ENCODE measurements at regions not wholly inside any gene's neighbourhood (a gene's known extent, or its start where the extent isn't known, plus 50 kb on each side); places are given as distances from the start of the nearest gene placed in this dataset.

GRCh38 chr6:169890049-169890448, 138.6 kb downstream of the ERMARD start:
- DNase-seq (ENCODE audit: low read depth): no peak

DNA sequence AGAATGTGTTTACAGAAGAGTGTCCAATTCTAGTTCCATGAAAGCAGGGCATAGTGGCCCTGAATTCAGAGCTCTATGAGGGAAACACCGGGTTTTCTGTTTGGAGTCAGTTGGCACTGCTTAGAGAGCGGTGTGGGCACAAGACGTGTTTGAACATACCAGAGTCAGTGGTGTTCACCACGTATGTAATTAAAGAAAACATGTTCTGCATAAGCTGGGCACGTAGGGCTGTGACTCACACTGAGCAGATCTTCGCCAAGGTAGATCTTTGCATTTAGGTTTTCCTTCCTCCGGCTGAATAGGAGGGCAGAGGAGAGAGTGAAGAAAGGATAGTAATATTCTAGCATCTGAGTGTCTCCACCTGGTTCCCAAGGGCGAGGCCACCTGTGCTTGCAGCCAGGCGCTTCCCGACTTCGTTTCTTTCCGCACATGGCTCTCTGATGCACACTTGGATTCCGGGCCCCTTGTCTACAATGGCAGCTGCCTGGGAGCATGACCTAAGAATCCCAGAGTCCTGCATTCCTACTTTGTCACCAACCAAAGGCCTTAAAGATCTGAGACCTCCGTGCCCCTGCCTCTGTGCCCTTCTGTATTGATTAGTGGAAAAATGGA, 136.2 kb downstream of the ERMARD start:
- DNase-seq (ENCODE audit: low read depth): no peak

- DNase-seq (ENCODE audit: low read depth): no peak
Measured at GRCh38 chr6:169886631-169887227, 135.3 kb downstream of the ERMARD start.

DNA sequence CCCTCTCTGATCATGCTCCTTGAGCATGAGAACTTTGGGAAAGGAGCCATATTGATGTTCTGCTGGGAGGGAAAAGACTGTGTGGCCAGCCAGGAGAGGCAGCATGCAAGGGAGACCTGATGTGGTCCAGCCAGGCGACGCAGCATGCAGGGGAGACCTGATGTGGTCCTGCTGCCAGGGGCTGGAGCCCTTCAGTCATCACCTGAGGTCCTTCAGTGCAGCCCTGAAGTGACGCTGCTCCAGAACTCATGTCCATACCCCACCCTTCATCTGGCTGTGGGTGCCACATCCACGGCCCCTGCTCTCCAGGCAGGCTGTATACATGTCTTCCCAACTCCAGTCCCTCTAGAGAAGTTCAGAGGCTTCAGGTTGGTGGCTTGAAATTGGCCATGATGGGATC, 134.4 kb downstream of the ERMARD start:
- DNase-seq (ENCODE audit: low read depth): no peak

- no peak for DNase-seq (ENCODE audit: low read depth)
Measured at GRCh38 chr6:169885131-169885530, 133.7 kb downstream of the ERMARD start.

GRCh38 chr6:169884158-169884557, 132.7 kb downstream of the ERMARD start:
- no peak for DNase-seq (ENCODE audit: low read depth)

DNA sequence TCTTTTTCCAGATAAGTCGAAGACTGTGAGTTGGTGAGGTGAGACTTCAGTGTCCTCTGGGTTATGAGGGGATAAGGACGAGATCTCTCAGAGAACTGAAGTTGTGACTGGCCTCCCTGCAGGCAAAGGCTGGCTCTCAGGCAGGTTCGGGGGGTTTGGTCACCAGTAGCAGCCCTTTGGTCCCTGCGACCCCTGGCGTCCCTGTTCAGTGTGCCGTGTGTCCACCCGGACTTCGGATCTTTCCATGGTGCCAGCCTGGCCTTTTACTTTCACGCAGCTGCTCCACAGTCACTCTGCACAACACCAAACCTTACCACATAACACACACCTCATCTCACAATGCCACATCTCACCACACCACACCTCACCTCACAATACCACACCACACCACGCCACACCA, 131.9 kb downstream of the ERMARD start:
- no peak for DNase-seq (ENCODE audit: low read depth)

DNA sequence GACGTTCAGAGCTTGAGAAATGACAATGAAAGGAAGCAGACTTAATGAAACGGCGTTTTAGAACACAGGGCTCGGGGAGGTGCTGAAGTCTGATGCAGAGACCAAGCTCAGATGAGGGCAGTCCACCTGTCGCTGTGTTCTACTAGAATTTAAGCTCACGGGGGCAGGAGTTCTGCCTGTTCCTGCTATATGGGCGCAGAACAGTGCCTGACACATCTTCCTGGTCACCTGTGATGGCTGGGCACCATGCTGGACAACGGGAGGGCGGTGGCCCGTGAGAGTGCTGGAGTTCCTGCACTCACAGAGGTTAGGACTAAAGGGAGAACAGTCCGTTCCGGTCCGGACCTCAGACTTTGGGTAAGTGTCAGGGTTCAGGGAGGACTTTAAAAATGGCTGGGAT, 130.6 kb downstream of the ERMARD start:
- DNase-seq (ENCODE audit: low read depth): no peak

GRCh38 chr6:169881398-169881797, 130.0 kb downstream of the ERMARD start:
- no peak for DNase-seq (ENCODE audit: low read depth)

GRCh38 chr6:169880516-169880915, 129.1 kb downstream of the ERMARD start:
- DNase-seq (ENCODE audit: low read depth): no peak

- no peak for DNase-seq (ENCODE audit: low read depth)
Measured at GRCh38 chr6:169869301-169869700, 117.9 kb downstream of the ERMARD start.

DNA sequence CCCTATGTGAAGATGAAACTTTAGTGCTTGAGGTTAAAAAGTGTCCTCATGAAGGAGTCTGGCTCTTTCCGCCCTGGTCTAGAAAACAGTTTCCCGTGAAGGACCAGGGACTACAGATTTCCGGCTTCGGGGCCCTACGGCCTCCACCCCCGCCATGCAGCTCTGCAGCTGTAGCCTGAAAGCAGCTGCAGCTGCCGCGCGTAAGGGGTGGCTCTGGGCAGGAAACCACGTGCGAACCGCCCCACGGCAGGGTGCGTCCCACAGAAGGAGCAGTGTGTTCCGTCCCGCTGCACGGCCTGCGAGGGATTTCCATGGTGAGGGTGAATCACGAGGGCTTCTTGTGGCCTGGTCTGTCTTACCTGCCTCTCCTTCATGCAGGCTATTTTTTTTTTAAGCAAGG, 117.0 kb downstream of the ERMARD start:
- DNase-seq (ENCODE audit: low read depth): no peak

- no peak for DNase-seq (ENCODE audit: low read depth)
Measured at GRCh38 chr6:169867751-169868191, 116.3 kb downstream of the ERMARD start.

DNA sequence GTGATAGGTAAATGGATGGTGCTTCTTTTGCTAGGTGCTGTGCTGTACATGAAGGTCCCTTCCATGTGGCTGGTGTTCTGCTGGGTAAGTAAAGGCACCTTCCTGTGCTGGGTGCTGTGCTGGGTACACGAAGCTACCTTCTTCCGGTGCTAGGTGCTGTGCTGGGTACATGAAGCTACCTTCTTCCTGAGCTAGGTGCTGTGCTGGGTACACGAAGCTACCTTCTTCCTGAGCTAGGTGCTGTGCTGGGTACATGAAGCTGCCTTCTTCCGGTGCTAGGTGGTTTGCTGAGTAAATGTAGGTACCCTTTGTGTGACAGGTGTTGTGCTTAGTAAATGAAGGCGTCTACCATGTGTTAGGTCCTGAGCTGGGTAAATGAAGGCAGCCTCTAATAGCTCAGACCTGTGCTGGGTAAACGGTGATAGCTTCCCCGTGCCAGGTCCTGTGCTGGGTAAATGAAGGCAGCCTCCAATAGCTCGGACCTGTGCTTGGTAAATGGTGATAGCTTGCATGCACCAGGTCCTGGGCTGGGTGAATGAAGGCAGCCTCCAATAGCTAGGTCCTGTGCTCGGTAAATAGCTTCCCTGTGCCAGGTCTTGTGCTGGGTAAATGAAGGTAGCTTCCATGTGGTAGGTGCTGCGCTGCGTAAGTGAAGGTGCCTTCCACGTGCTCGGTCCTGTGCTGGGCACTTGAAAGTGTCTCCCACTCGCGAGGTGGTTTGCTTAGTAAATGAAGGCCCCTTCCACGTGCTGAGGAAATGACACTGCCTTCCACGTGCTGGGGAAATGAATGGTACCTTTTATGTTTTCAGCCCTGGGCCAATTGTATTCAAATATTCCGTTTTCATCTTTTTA, 115.5 kb downstream of the ERMARD start:
- DNase-seq (ENCODE audit: low read depth): no peak

GRCh38 chr6:169866140-169866534, 114.7 kb downstream of the ERMARD start:
- no peak for DNase-seq (ENCODE audit: low read depth)

DNA sequence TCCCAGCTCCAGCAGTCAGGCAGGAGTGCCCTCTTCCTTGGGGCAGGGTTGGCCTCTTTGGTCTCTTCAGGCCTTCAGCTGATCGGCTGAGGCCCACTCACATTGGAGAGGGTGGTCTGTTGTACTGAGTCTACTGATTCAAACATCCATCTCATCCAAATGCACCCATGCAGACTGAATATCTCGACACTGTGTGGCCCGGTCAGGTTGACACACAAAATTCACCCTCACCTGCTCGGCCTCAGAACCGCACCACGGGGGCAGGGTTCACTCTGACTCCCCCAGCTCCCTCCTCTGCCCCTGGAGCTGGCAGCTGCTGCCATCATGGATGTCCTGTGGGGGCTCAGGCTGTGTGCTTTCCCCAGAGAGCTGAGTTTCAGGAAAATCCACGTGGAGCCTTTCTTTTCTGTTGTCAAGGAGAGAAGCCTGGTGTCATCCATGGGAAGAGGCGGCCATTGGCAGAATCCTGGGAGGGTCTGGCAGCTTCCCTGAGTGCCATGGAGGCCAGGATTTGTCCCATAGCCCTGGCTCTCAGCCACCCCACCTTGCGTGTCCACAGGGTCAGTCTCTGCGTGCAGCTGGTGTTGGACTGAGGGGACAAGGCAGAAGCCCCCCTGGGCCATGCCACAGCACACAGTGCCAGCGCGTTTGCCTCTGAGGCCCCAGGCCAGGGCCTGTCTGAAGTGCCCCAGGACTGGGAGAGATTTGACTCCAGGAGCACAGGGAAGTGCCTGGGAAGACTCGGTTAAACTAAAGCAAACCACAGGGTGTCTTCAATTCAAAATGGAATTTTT, 114.1 kb downstream of the ERMARD start:
- DNase-seq (ENCODE audit: low read depth): no peak

GRCh38 chr6:169864148-169865020, 113.0 kb downstream of the ERMARD start:
- DNase-seq (ENCODE audit: low read depth): no peak

DNA sequence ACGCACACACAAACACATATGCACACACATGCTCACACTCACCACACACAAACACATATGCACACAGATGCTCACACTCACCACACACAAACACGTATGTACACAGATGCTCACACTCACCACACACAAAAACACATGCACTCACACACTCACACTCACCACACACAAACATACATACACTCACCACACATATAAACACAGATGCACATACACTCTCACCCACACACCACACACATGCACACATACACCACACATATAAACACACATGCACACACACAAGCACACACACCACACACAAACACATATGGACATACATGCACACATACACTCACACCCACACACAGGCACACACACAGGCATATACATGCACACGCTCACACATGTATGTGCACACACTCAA, 112.3 kb downstream of the ERMARD start:
- no peak for DNase-seq (ENCODE audit: low read depth)

- DNase-seq (ENCODE audit: low read depth): no peak
Measured at GRCh38 chr6:169862892-169863525, 111.6 kb downstream of the ERMARD start.

DNA sequence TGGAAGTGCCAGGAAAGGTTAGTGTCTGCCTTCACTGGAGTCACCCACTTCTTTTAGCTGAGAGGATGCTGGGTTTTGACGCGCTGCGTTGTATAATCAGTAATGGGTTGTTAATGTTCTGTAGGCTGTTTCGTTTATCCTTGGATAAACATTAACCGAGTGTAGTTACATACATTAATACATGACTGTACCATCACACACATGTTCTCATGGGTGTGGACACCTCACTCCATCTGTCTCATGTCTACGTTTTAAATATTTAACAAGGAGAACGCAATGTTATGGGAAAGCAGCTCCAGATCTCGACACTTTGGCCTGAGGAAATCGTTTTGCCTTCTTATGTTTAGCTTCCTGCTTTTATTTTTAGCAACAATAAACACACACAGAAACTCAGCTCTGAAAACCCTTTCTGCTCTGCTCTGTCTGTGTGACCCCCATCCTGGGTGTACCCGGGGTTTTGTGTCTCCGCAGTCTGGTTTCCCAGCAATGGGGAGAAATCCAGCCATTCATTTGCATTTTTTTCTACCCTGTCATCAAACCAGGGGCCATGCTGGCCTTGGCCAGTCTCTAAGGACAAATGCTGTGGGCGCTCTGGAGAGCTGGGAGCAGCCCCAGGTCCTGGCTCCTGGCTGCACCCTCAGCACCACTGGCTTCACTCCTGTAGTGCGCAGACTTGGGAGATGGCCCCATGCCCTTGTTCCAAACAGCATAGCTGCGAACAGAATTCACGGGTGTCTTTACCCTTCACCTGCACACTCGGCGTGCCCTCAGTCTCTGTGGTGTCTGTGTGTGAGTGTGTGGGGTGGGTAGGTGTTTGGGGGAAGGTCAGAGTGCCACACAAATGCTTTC, 110.8 kb downstream of the ERMARD start:
- no peak for DNase-seq (ENCODE audit: low read depth)
